Erythroblast (primary cell): ENCODE measurements at regions not wholly inside any gene's neighbourhood (a gene's known extent, or its start where the extent isn't known, plus 50 kb on each side); places are given as distances from the start of the nearest gene placed in this dataset.

Experiments
- GATA1 ChIP-seq: IDR thresholded peaks from 2 replicates; pipeline ENCODE4 v1.6.1; 2011; ENCODE audit warnings: low read depth, mild to moderate bottlenecking, control low read depth, low read length, moderate library complexity
- POLR2A ChIP-seq: IDR thresholded peaks from 2 replicates; pipeline ENCODE4 v1.6.1; 2011; ENCODE audit warnings: mild to moderate bottlenecking, low read length

- TF ChIP-seq POLR2A, result no peak
- no peak for TF ChIP-seq GATA1
These were observed 183.3 kb downstream of the KCNRG start for GRCh38 chr13:50198508-50198907.
